Endothelial cell (in vitro differentiated cells): ENCODE measurements at regions not wholly inside any gene's neighbourhood (a gene's known extent, or its start where the extent isn't known, plus 50 kb on each side); places are given as distances from the start of the nearest gene placed in this dataset.

Source experiments
- DNase-seq: peaks from one replicate; pipeline ENCODE4 v3.0.0; 2021; ENCODE audit warnings: low spot score
- H3K27ac Mint-ChIP-seq: one replicate; pipeline ENCODE4 v1.8.0; 2021; ENCODE audit warnings: mixed read lengths, inconsistent platforms; ENCODE audit not compliant: unreplicated experiment
- H3K27me3 Mint-ChIP-seq: one replicate; pipeline ENCODE4 v1.8.0; 2021; ENCODE audit warnings: mild to moderate bottlenecking, moderate library complexity, mixed read lengths, inconsistent platforms; ENCODE audit not compliant: unreplicated experiment
- H3K36me3 Mint-ChIP-seq: one replicate; pipeline ENCODE4 v1.8.0; 2021; ENCODE audit warnings: mild to moderate bottlenecking, low read depth, mixed read lengths, inconsistent platforms; ENCODE audit not compliant: unreplicated experiment
- H3K4me1 Mint-ChIP-seq: one replicate; pipeline ENCODE4 v1.8.0; 2021; ENCODE audit warnings: mild to moderate bottlenecking, mixed read lengths, inconsistent platforms; ENCODE audit not compliant: unreplicated experiment
- H3K4me3 Mint-ChIP-seq: one replicate; pipeline ENCODE4 v1.8.0; 2021; ENCODE audit warnings: mild to moderate bottlenecking, mixed read lengths, inconsistent platforms; ENCODE audit not compliant: unreplicated experiment
- H3K9me3 Mint-ChIP-seq: one replicate; pipeline ENCODE4 v1.8.0; 2021; ENCODE audit warnings: mixed read lengths, inconsistent platforms; ENCODE audit not compliant: unreplicated experiment
- CTCF ChIP-seq: fragments of 200-600 bp; sonication (generic); IDR thresholded peaks from one replicate; pipeline ENCODE4 v1.5.0; 2021; ENCODE audit warnings: antibody characterized with exemption; ENCODE audit not compliant: unreplicated experiment

DNA sequence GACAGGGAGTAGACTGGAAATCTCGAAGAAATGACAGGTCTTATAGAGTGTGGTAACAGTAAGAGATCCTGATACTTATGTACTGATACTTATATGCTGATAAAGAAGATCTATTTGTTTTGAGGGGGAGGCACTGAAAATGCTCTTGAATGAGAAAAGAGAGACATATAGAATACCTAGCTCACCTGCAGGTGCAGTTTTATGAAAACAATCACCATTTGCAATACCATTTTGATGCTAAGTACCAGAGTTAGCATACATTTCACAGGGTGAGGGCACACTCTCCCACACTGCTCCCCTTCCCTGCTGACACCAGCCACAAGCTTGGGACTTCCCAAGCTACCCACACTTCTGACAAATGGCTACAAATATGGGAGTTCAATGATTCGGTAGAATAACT lies 1490.1 kb upstream of the IGFBP7 start:
- no peaks in the 10 kb centered on the region for H3K36me3 Mint-ChIP-seq
- no peak overlapping the region for H3K4me3 Mint-ChIP-seq
- no peak overlapping the region for H3K27ac Mint-ChIP-seq
- no peak for DNase-seq
- no peaks in the 10 kb centered on the region for H3K9me3 Mint-ChIP-seq
- H3K27me3 Mint-ChIP-seq, result no peaks in the 10 kb centered on the region
- no peaks in the 10 kb centered on the region for H3K4me1 Mint-ChIP-seq
- TF ChIP-seq CTCF, result no peak

DNA sequence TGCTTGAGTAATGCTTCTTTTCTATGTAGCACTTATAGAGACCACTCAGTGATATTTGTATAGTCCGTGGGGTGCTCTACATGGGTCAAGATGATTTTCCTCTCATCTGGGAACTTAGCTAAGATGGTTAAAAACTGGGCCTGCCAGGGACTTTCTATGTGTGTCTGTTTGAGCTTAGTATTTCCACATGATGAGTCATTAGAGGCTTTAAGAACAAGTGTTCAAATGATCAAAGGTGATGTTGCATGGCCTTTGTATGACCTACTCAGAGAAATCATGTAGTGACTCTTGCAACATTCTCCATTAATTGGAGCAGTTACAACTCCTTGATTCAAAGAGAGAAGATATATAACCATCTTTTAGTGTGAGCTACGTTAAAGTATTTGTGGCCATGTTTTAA lies 1480.5 kb upstream of the IGFBP7 start:
- no peak for DNase-seq
- Mint-ChIP-seq H3K27me3 (peaks cover 3% of the 10 kb centered on the region), H3K27ac (no peak overlapping the region), H3K4me1 (peaks cover 2% of the 10 kb centered on the region), H3K4me3 (no peak overlapping the region), H3K36me3 (no peaks in the 10 kb centered on the region), H3K9me3 (no peaks in the 10 kb centered on the region)
- no peak for TF ChIP-seq CTCF

DNA sequence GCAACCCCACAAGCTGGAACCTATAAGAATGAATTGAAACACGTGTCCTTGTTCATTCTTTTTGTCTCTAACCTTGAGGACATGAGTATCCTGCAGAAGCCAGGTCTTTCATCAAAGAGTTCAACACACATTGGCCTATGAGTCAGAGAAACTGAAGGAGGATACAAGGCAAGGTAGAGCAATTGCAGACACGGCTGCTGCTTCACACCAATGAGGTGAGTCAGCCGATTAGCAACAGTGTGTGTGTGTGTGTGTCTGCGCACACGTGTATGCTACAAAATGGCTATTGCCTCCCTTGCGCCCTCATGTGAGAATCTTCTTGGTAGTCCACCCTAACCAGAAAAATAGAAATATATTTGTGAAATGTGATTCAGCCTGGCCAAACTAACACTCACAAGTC lies 1477.7 kb upstream of the IGFBP7 start:
- H3K4me1 Mint-ChIP-seq, result no peaks in the 10 kb centered on the region
- H3K36me3 Mint-ChIP-seq, result no peaks in the 10 kb centered on the region
- DNase-seq, result no peak
- no peak for TF ChIP-seq CTCF
- peaks cover 3% of the 10 kb centered on the region for H3K27me3 Mint-ChIP-seq
- H3K4me3 Mint-ChIP-seq, result no peak overlapping the region
- H3K27ac Mint-ChIP-seq, result no peak overlapping the region
- H3K9me3 Mint-ChIP-seq, result no peaks in the 10 kb centered on the region

DNA sequence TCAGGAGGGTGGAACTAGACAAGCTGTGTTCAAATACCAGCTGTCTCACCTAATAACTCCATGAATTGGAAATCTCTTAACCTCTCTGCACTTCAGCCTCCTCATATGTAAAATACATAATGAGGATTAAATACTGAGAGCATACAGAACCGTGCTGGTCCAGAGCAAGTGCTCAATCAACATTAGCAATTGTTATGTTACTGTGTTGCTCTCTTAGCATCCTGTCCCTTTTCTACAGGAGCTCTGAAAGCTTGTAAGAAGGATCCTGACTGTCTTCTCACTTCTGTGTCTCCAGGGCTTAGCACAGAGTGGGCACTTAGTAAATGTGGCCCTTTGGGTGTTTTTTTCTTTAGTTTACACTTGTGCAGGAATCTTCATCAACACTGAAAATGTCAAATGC lies 1456.1 kb upstream of the IGFBP7 start:
- Mint-ChIP-seq H3K27ac (no peak overlapping the region), H3K4me1 (peaks cover 3% of the 10 kb centered on the region), H3K4me3 (no peak overlapping the region), H3K9me3 (no peaks in the 10 kb centered on the region), H3K36me3 (no peaks in the 10 kb centered on the region), H3K27me3 (peaks cover 1% of the 10 kb centered on the region)
- no peak for TF ChIP-seq CTCF
- no peak for DNase-seq

DNA sequence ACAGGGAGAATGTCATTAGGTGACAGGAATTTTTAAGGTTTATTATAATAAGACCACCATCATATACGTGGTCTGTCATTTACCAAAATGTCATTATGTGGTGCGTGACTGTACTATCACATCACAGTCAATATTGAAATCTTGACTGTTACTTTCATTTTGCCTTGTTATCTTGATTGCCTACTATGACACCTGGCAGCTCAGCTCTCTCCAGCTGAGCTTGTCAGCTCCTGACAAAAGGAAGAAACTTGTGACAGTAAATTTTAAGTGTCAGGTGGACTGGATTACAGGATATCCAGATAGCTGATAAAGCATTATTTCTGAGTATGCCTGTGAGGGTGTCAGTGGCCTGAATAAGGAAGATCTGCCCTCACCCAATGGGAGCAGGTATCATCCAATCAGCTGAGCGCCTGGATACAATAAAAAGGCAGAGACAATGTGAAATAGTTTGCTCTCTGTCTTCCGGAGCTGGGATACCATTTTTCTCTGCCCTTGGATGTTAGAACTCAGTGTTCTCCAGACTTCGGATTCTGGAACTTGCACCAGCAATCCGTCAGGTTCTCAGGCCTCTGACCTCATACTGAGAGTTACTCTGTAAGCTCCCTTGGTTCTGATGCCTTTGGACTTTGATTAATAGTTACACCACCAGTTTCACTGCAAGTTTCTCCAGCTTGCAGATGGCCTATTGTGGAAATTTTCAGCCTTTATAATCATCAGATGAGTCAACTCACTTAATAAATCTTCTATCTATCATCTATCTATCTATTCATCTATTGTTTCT lies 1454.7 kb upstream of the IGFBP7 start:
- Mint-ChIP-seq H3K9me3 (no peaks in the 10 kb centered on the region), H3K27ac (no peak overlapping the region), H3K27me3 (no peaks in the 10 kb centered on the region), H3K36me3 (no peaks in the 10 kb centered on the region), H3K4me1 (peaks cover 3% of the 10 kb centered on the region), H3K4me3 (no peak overlapping the region)
- DNase-seq, result no peak
- TF ChIP-seq CTCF, result no peak
